ENCODE measurements at regions not wholly inside any gene's neighbourhood (a gene's known extent, or its start where the extent isn't known, plus 50 kb on each side); places are given as distances from the start of the nearest gene placed in this dataset.

GRCh38 chr12:58640314-58640713 lies 280.0 kb downstream of the LRIG3 start:
- Mint-ChIP-seq H3K9me3 (no peaks in the 10 kb centered on the region), H3K4me3 (no peak overlapping the region), H3K36me3 (ENCODE audit: low read depth) (no peaks in the 10 kb centered on the region), H3K27me3 (no peaks in the 10 kb centered on the region), H3K4me1 (ENCODE audit: low read depth) (no peaks in the 10 kb centered on the region), H3K27ac (no peak overlapping the region)
- CTCF ChIA-PET, result no interaction called here
- no peak for DNase-seq
- intact Hi-C loops (cut with micrococcal nuclease), result no loop called here
- POLR2A ChIA-PET, result no interaction called here
- TF ChIP-seq CTCF (IDR thresholded peaks at IDR 0.05), result no peak
- ATAC-seq, result no peak

GRCh38 chr12:58645946-58646345 lies 274.4 kb downstream of the LRIG3 start:
- H3K27me3 Mint-ChIP-seq, result no peaks in the 10 kb centered on the region
- TF ChIP-seq CTCF (IDR thresholded peaks at IDR 0.05), result no peak
- H3K4me3 Mint-ChIP-seq, result no peak overlapping the region
- H3K27ac Mint-ChIP-seq, result no peak overlapping the region
- no peaks in the 10 kb centered on the region for H3K9me3 Mint-ChIP-seq
- H3K4me1 Mint-ChIP-seq (ENCODE audit: low read depth), result no peaks in the 10 kb centered on the region
- H3K36me3 Mint-ChIP-seq (ENCODE audit: low read depth), result no peaks in the 10 kb centered on the region
- intact Hi-C loops (cut with micrococcal nuclease), result no loop called here
- DNase-seq, result no peak
- ATAC-seq, result no peak
- ChIA-PET CTCF (no interaction called here), POLR2A (no interaction called here)

- DNase-seq, result no peak
- ATAC-seq, result no peak
- no peak for TF ChIP-seq CTCF (IDR thresholded peaks at IDR 0.05)
- intact Hi-C loops (cut with micrococcal nuclease), result no loop called here
- Mint-ChIP-seq H3K27me3 (no peaks in the 10 kb centered on the region), H3K9me3 (no peaks in the 10 kb centered on the region), H3K4me1 (ENCODE audit: low read depth) (no peaks in the 10 kb centered on the region), H3K27ac (no peak overlapping the region), H3K36me3 (ENCODE audit: low read depth) (no peaks in the 10 kb centered on the region), H3K4me3 (no peak overlapping the region)
- ChIA-PET CTCF (no interaction called here), POLR2A (no interaction called here)
These were observed 272.8 kb downstream of the LRIG3 start for GRCh38 chr12:58647495-58647894.

- ChIA-PET CTCF (no interaction called here), POLR2A (no interaction called here)
- no peak for ATAC-seq
- no peaks in the 10 kb centered on the region for H3K27me3 Mint-ChIP-seq
- H3K4me3 Mint-ChIP-seq, result no peak overlapping the region
- H3K9me3 Mint-ChIP-seq, result no peaks in the 10 kb centered on the region
- intact Hi-C loops (cut with micrococcal nuclease), result no loop called here
- H3K4me1 Mint-ChIP-seq (ENCODE audit: low read depth), result no peaks in the 10 kb centered on the region
- TF ChIP-seq CTCF (IDR thresholded peaks at IDR 0.05), result no peak
- no peaks in the 10 kb centered on the region for H3K36me3 Mint-ChIP-seq (ENCODE audit: low read depth)
- no peak overlapping the region for H3K27ac Mint-ChIP-seq
- no peak for DNase-seq
These were observed 272.1 kb downstream of the LRIG3 start for GRCh38 chr12:58648176-58648575.

GRCh38 chr12:58651850-58652249 lies 268.5 kb downstream of the LRIG3 start:
- DNase-seq, result no peak
- Mint-ChIP-seq H3K9me3 (no peaks in the 10 kb centered on the region), H3K27me3 (no peaks in the 10 kb centered on the region), H3K27ac (no peak overlapping the region), H3K4me3 (no peak overlapping the region), H3K4me1 (ENCODE audit: low read depth) (no peaks in the 10 kb centered on the region), H3K36me3 (ENCODE audit: low read depth) (no peaks in the 10 kb centered on the region)
- intact Hi-C loops (cut with micrococcal nuclease), result no loop called here
- TF ChIP-seq CTCF (IDR thresholded peaks at IDR 0.05), result no peak
- ATAC-seq, result no peak
- ChIA-PET POLR2A (no interaction called here), CTCF (no interaction called here)
